HL-60 (cell line): ENCODE measurements at regions not wholly inside any gene's neighbourhood (a gene's known extent, or its start where the extent isn't known, plus 50 kb on each side); places are given as distances from the start of the nearest gene placed in this dataset.
"Not testable (repeated sequence)": the region's sequence is repeated elsewhere in the genome, so short reads cannot be mapped to it uniquely, and the experiment has no call there.

Experiments used
- DNase-seq, 2 experiments: peaks; one replicate each; pipeline ENCODE4 v3.0.0-alpha.2; 2010 to 2020; ENCODE audit warnings: low read depth in 1 of 2, low spot score in 1 of 2
- H3K27ac ChIP-seq: fragments of 250-450 bp; sonication (Bioruptor Pico); replicated peaks from 2 replicates; pipeline ENCODE4 v1.5.1; 2020; ENCODE audit warnings: mild to moderate bottlenecking, moderate library complexity
- H3K27me3 ChIP-seq: fragments of 250-450 bp; sonication (Bioruptor Pico); 2 replicates; pipeline ENCODE4 v1.5.1; 2021; ENCODE audit warnings: mild to moderate bottlenecking, moderate library complexity; ENCODE audit not compliant: insufficient read depth, poor library complexity, severe bottlenecking
- H3K4me3 ChIP-seq: replicated peaks from 2 replicates; pipeline ENCODE4 v1.5.1; 2011; ENCODE audit warnings: mild to moderate bottlenecking, control low read depth, low read length; ENCODE audit not compliant: insufficient read depth
- GABPA ChIP-seq: IDR thresholded peaks from 2 replicates; pipeline ENCODE4 v1.6.1; 2012; ENCODE audit warnings: low read depth
- POLR2AphosphoS5 ChIP-seq: IDR thresholded peaks from 2 replicates; pipeline ENCODE4 v1.6.1; 2012; ENCODE audit warnings: low read depth
- SPI1 ChIP-seq: IDR thresholded peaks from 2 replicates; pipeline ENCODE4 v1.6.1; 2012; ENCODE audit warnings: low read depth, mild to moderate bottlenecking, borderline replicate concordance
- TF ChIP-seq, protein P1 (sequence below): IDR thresholded peaks from one replicate; pipeline ENCODE4 v1.5.1; 2011; ENCODE audit warnings: low read length, control low read depth, inconsistent platforms; ENCODE audit not compliant: insufficient read depth
- TF ChIP-seq, protein P2 (sequence below): IDR thresholded peaks from 2 replicates; pipeline ENCODE4 v1.6.1; 2012; ENCODE audit warnings: low read depth; ENCODE audit not compliant: insufficient replicate concordance

DNA sequence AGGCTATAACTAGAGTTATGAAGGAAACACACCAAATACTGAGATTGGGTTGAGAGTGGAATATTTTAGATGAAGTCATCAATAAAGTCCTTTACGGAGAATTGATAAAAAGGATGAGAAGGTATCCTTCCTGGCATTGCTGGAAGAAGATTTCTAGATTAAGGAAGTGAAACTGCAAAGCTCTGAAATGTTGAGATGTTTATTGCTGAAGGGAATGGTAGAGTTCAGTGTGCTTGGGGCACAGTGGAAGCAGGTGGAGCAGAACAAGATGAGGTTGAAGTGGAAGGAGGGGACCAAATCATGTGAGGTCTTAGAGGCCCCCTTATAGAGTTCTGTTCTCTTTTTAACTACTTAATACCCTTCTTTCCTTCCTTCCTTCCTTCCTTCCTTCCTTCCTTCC, 848.5 kb downstream of the RAB28 start:
- H3K27ac ChIP-seq: no peak overlapping the region
- DNase-seq: no peak
- TF ChIP-seq POLR2AphosphoS5 (no peak), GABPA (no peak), SPI1 (no peak)
- TF ChIP-seq, protein P1, sequence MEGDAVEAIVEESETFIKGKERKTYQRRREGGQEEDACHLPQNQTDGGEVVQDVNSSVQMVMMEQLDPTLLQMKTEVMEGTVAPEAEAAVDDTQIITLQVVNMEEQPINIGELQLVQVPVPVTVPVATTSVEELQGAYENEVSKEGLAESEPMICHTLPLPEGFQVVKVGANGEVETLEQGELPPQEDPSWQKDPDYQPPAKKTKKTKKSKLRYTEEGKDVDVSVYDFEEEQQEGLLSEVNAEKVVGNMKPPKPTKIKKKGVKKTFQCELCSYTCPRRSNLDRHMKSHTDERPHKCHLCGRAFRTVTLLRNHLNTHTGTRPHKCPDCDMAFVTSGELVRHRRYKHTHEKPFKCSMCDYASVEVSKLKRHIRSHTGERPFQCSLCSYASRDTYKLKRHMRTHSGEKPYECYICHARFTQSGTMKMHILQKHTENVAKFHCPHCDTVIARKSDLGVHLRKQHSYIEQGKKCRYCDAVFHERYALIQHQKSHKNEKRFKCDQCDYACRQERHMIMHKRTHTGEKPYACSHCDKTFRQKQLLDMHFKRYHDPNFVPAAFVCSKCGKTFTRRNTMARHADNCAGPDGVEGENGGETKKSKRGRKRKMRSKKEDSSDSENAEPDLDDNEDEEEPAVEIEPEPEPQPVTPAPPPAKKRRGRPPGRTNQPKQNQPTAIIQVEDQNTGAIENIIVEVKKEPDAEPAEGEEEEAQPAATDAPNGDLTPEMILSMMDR: no peak
- TF ChIP-seq, protein P2, sequence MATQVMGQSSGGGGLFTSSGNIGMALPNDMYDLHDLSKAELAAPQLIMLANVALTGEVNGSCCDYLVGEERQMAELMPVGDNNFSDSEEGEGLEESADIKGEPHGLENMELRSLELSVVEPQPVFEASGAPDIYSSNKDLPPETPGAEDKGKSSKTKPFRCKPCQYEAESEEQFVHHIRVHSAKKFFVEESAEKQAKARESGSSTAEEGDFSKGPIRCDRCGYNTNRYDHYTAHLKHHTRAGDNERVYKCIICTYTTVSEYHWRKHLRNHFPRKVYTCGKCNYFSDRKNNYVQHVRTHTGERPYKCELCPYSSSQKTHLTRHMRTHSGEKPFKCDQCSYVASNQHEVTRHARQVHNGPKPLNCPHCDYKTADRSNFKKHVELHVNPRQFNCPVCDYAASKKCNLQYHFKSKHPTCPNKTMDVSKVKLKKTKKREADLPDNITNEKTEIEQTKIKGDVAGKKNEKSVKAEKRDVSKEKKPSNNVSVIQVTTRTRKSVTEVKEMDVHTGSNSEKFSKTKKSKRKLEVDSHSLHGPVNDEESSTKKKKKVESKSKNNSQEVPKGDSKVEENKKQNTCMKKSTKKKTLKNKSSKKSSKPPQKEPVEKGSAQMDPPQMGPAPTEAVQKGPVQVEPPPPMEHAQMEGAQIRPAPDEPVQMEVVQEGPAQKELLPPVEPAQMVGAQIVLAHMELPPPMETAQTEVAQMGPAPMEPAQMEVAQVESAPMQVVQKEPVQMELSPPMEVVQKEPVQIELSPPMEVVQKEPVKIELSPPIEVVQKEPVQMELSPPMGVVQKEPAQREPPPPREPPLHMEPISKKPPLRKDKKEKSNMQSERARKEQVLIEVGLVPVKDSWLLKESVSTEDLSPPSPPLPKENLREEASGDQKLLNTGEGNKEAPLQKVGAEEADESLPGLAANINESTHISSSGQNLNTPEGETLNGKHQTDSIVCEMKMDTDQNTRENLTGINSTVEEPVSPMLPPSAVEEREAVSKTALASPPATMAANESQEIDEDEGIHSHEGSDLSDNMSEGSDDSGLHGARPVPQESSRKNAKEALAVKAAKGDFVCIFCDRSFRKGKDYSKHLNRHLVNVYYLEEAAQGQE: no peak

GRCh38 chr4:12633053-12633651, 851.0 kb downstream of the RAB28 start:
- Histone ChIP-seq H3K27me3 (no peaks in the 10 kb centered on the region), H3K27ac (no peak overlapping the region), H3K4me3 (no peak overlapping the region)
- peak; percentile 34 to 71 for DNase-seq
- no peak for TF ChIP-seq GABPA
- TF ChIP-seq, protein P1: peak; percentile 84

More for the DNA sequence above, 848.5 kb downstream of the RAB28 start:
- Histone ChIP-seq H3K4me3 (no peak overlapping the region), H3K27me3 (no peaks in the 10 kb centered on the region)

- H3K4me3 ChIP-seq: no peak overlapping the region
- H3K27me3 ChIP-seq: no peaks in the 10 kb centered on the region
- DNase-seq: no peak
- TF ChIP-seq POLR2AphosphoS5: no peak
- H3K27ac ChIP-seq: no peak overlapping the region
Measured at GRCh38 chr4:12615822-12616221, 868.3 kb downstream of the RAB28 start.

DNA sequence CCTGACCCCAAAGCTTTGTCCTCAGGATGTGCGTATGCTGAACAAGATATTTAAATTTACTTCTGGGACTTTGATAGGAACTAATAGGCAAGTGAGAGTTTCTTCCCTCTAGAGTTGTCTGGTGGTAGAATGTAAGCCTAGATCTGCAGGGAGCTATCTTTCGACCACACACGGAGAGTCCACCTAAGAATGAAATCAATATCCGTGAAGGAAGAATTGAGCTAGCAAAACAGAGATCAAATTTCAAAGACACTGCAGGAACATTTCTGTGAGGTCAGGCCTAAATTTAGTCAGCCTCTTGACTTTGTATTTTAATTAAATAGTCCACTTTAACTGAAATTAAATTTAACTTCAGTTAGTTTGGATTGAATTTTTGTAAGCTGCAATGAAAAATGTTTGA, 871.3 kb downstream of the RAB28 start:
- Histone ChIP-seq H3K27ac (no peak overlapping the region), H3K4me3 (no peak overlapping the region), H3K27me3 (no peaks in the 10 kb centered on the region)
- DNase-seq: no peak
- TF ChIP-seq, protein P2: no peak
- TF ChIP-seq, protein P1: no peak
- TF ChIP-seq POLR2AphosphoS5 (no peak), GABPA (no peak), SPI1 (no peak)

GRCh38 chr4:12609212-12609875, 874.8 kb downstream of the RAB28 start:
- not testable (repeated sequence) for H3K4me3 ChIP-seq, H3K27me3 ChIP-seq, DNase-seq, H3K27ac ChIP-seq
